HG03565 (cell line): ENCODE measurements at regions not wholly inside any gene's neighbourhood (a gene's known extent, or its start where the extent isn't known, plus 50 kb on each side); places are given as distances from the start of the nearest gene placed in this dataset.

Experiments used
- ATAC-seq: cut with Tn5 transposase; IDR thresholded peaks from one replicate; pipeline ENCODE4 v1.9.1; 2021; ENCODE audit warnings: mild to moderate bottlenecking, moderate library complexity; ENCODE audit not compliant: unreplicated experiment

- ATAC-seq, result no peak
These were observed 553.4 kb downstream of the LTN1 start for GRCh38 chr21:28439251-28439650.

GRCh38 chr21:28437061-28437460 is 555.6 kb downstream of the LTN1 start:
- ATAC-seq, result no peak

GRCh38 chr21:28436286-28436932 is 556.3 kb downstream of the LTN1 start:
- no peak for ATAC-seq

- ATAC-seq, result no peak
These were observed 561.0 kb downstream of the LTN1 start for GRCh38 chr21:28431527-28432200.

GRCh38 chr21:28431022-28431421 is 561.7 kb downstream of the LTN1 start:
- no peak for ATAC-seq

- no peak for ATAC-seq
These were observed 563.5 kb downstream of the LTN1 start for GRCh38 chr21:28429161-28429560.

GRCh38 chr21:28427394-28428022 is 565.2 kb downstream of the LTN1 start:
- ATAC-seq, result no peak

- ATAC-seq, result no peak
These were observed 566.1 kb downstream of the LTN1 start for GRCh38 chr21:28426545-28426944.

GRCh38 chr21:28423521-28424190 is 569.0 kb downstream of the LTN1 start:
- no peak for ATAC-seq

GRCh38 chr21:28421716-28422524 is 570.8 kb downstream of the LTN1 start:
- ATAC-seq, result no peak

GRCh38 chr21:28419811-28420210 is 572.9 kb downstream of the LTN1 start:
- no peak for ATAC-seq

GRCh38 chr21:28418726-28419514 is 573.8 kb downstream of the LTN1 start:
- no peak for ATAC-seq

- ATAC-seq, result no peak
These were observed 582.4 kb downstream of the LTN1 start for GRCh38 chr21:28410256-28410655.

- no peak for ATAC-seq
These were observed 590.1 kb downstream of the LTN1 start for GRCh38 chr21:28402616-28402989.

- ATAC-seq, result no peak
These were observed 595.6 kb downstream of the LTN1 start for GRCh38 chr21:28397040-28397439.

GRCh38 chr21:28396421-28396820 is 596.3 kb downstream of the LTN1 start:
- no peak for ATAC-seq

GRCh38 chr21:28393279-28393678 is 599.4 kb downstream of the LTN1 start:
- no peak for ATAC-seq

GRCh38 chr21:28391938-28392849 is 600.5 kb downstream of the LTN1 start:
- no peak for ATAC-seq

- ATAC-seq, result no peak
These were observed 605.5 kb downstream of the LTN1 start for GRCh38 chr21:28387220-28387619.
